HG02623 (cell line): ENCODE measurements at regions not wholly inside any gene's neighbourhood (a gene's known extent, or its start where the extent isn't known, plus 50 kb on each side); places are given as distances from the start of the nearest gene placed in this dataset.
"Not testable (repeated sequence)": the region's sequence is repeated elsewhere in the genome, so short reads cannot be mapped to it uniquely, and the experiment has no call there.

Experiments used
- ATAC-seq: cut with Tn5 transposase; IDR thresholded peaks from one replicate; pipeline ENCODE4 v1.9.1; 2021; ENCODE audit warnings: moderate library complexity; ENCODE audit not compliant: unreplicated experiment

GRCh38 chr4:108415389-108415788 is 205.0 kb upstream of the RPL34 start:
- ATAC-seq = no peak

GRCh38 chr4:108411836-108412235 is 208.5 kb upstream of the RPL34 start:
- no peak for ATAC-seq

- not testable (repeated sequence) for ATAC-seq
Observed at GRCh38 chr4:108409691-108410090, 210.7 kb upstream of the RPL34 start.

- ATAC-seq = no peak
Observed at GRCh38 chr4:108405586-108405985, 214.8 kb upstream of the RPL34 start.

- no peak for ATAC-seq
Observed at GRCh38 chr4:108400309-108400708, 220.1 kb upstream of the RPL34 start.

GRCh38 chr4:108399610-108400265 is 220.6 kb upstream of the RPL34 start:
- no peak for ATAC-seq

- ATAC-seq = no peak
Observed at GRCh38 chr4:108398836-108399235, 221.5 kb upstream of the RPL34 start.

- ATAC-seq = no peak
Observed at GRCh38 chr4:108398316-108398715, 222.1 kb upstream of the RPL34 start.

- no peak for ATAC-seq
Observed at GRCh38 chr4:108397850-108398249, 222.5 kb upstream of the RPL34 start.

GRCh38 chr4:108396900-108397497 is 223.4 kb upstream of the RPL34 start:
- ATAC-seq = no peak

- ATAC-seq = no peak
Observed at GRCh38 chr4:108395786-108396185, 224.6 kb upstream of the RPL34 start.

GRCh38 chr4:108393890-108394472 is 225.2 kb upstream of the LEF1 start:
- ATAC-seq = no peak

GRCh38 chr4:108391701-108392455 is 223.1 kb upstream of the LEF1 start:
- ATAC-seq = no peak

GRCh38 chr4:108385076-108385475 is 216.3 kb upstream of the LEF1 start:
- ATAC-seq = no peak

GRCh38 chr4:108384544-108384943 is 215.8 kb upstream of the LEF1 start:
- no peak for ATAC-seq

GRCh38 chr4:108383157-108383556 is 214.4 kb upstream of the LEF1 start:
- ATAC-seq = no peak

GRCh38 chr4:108382751-108383150 is 214.0 kb upstream of the LEF1 start:
- ATAC-seq = no peak

- ATAC-seq = no peak
Observed at GRCh38 chr4:108378164-108378563, 209.4 kb upstream of the LEF1 start.

- no peak for ATAC-seq
Observed at GRCh38 chr4:108377021-108377420, 208.3 kb upstream of the LEF1 start.

GRCh38 chr4:108375434-108375833 is 206.7 kb upstream of the LEF1 start:
- no peak for ATAC-seq

GRCh38 chr4:108372681-108373080 is 203.9 kb upstream of the LEF1 start:
- ATAC-seq = no peak

- no peak for ATAC-seq
Observed at GRCh38 chr4:108371282-108371681, 202.6 kb upstream of the LEF1 start.
